ENCODE measurements at regions not wholly inside any gene's neighbourhood (a gene's known extent, or its start where the extent isn't known, plus 50 kb on each side); places are given as distances from the start of the nearest gene placed in this dataset.

DNA sequence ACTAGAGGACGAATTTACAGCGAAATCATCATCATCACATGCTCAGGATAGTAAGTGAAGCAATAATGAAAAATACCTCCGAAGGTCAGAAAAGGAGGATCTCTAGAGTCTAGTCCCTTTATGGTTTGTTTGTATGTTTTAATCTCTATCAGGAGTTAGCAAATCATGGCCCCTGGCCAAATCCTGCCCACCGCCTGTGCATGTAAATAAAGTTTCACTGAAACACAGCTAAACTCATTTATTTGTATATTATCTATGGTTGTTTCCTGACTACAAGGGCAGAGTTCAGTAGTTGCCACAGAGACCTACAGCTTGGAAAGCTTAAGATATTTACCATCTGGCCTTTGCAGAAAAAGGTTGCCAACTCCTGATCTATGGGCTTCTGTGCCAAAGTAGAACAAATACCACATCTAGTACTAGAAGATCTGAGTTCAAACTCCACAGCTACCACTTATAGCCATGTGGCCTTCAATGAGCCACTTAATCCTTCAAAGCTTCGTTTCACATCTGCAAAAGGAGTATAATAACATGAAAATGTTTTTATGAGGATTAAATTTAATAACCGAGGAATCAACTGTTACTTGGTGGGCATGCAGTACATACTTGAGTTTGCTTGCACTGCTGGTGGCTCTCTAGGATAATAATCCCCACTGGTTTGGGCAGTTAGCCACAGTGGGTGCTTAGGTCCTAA, 94.0 kb upstream of the KIF26B start:
- Histone ChIP-seq H3K4me1 (peaks cover 0 to 14% (median 13%) of the 10 kb centered on the region in 4 donors), H3K27me3 (no peaks in the 10 kb centered on the region), H3K36me3 (peaks cover 0 to 18% (median 3%) of the 10 kb centered on the region in 4 donors), H3K27ac (no peak overlapping the region), H3K4me3 (no peak overlapping the region), H3K9me3 (no peaks in the 10 kb centered on the region)
- DNase-seq = peak; percentile 40 to 75
- TF ChIP-seq CTCF (IDR thresholded peaks at IDR 0.05) (no peak), EP300 (IDR thresholded peaks at IDR 0.05) (no peak), POLR2AphosphoS5 (IDR thresholded peaks at IDR 0.05) (no peak), POLR2A (IDR thresholded peaks at IDR 0.05) (no peak)
- WGBS, 5 donors = 31 to 49% (median 37%) methylated on average over 6 of the region's 6 CpGs
- intact Hi-C loops (cut with DNase I; ENCODE audit: low total_unique reads) = no loop called here

DNA sequence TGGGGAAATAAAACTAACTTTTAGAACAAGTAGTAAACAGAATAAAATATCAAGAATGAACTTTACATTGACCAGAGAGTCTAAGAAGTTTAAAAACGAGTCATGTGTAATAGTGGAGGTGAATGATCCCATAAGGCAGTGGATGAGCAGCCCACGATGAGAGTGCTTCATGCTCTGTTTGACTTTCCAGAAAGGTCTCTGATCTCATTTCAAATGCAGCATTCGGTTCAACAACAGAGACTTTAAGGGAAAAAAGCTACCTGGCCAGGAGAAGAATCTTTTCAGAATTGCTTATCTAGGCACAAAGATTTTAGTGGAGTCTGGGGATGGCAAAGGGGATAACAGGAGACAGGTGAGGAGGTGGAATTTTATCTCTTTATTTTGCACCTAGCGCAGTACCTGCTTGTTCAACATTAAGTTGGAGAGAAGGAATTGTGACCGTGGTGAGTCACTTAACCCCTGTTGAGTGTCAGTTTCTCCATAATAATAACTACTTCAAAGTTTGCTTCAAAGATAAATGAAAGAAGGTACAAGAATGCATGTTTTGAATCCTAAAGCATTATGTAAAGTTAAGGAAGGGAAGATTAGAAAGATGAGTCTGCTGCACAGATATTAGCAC, 94.9 kb upstream of the KIF26B start:
- 40 to 62% (median 56%) methylated on average over 5 of the region's 5 CpGs for WGBS, 5 donors
- Histone ChIP-seq H3K4me1 (peaks cover 0 to 14% (median 13%) of the 10 kb centered on the region in 4 donors), H3K9me3 (no peaks in the 10 kb centered on the region), H3K36me3 (peaks cover 0 to 15% (median 3%) of the 10 kb centered on the region in 4 donors), H3K27me3 (no peaks in the 10 kb centered on the region), H3K27ac (no peak overlapping the region), H3K4me3 (no peak overlapping the region)
- TF ChIP-seq EP300 (IDR thresholded peaks at IDR 0.05) (no peak), POLR2AphosphoS5 (IDR thresholded peaks at IDR 0.05) (no peak), CTCF (IDR thresholded peaks at IDR 0.05) (no peak), POLR2A (IDR thresholded peaks at IDR 0.05) (no peak)
- intact Hi-C loops (cut with DNase I; ENCODE audit: low total_unique reads) = no loop called here
- no peak for DNase-seq

GRCh38 chr1:245058882-245059281, 95.9 kb upstream of the KIF26B start:
- DNase-seq = no peak
- WGBS, 5 donors = 85 to 96% (median 91%) methylated on average over 4 of the region's 4 CpGs
- TF ChIP-seq POLR2A (IDR thresholded peaks at IDR 0.05) (no peak), CTCF (IDR thresholded peaks at IDR 0.05) (no peak), POLR2AphosphoS5 (IDR thresholded peaks at IDR 0.05) (no peak), EP300 (IDR thresholded peaks at IDR 0.05) (no peak)
- Histone ChIP-seq H3K27me3 (no peaks in the 10 kb centered on the region), H3K27ac (no peak overlapping the region), H3K9me3 (no peaks in the 10 kb centered on the region), H3K36me3 (peaks cover 0 to 21% (median 3%) of the 10 kb centered on the region in 4 donors), H3K4me1 (peaks cover 0 to 14% (median 13%) of the 10 kb centered on the region in 4 donors), H3K4me3 (no peak overlapping the region)
- intact Hi-C loops (cut with DNase I; ENCODE audit: low total_unique reads) = no loop called here

DNA sequence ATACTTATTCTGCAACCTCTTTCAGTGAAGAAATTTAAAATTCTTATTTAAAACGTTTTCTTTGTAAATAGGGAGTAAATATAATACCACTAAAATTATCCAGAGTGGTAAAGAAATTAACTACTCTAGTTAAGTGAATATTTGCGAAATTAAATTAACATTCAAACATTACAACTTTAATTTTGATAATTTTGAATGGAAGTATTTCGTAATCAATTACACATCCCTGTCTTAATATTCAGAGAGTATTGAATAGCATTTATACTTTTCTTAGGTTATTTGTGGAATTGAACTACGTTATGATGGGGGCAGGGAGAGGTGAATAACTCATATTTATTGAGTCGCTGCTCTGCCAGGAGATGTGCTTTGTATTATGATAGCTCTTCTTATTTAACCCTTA, 96.3 kb upstream of the KIF26B start:
- H3K36me3 ChIP-seq = peaks cover 0 to 20% (median 3%) of the 10 kb centered on the region in 4 donors
- TF ChIP-seq POLR2A (IDR thresholded peaks at IDR 0.05) (no peak), CTCF (IDR thresholded peaks at IDR 0.05) (no peak), EP300 (IDR thresholded peaks at IDR 0.05) (no peak), POLR2AphosphoS5 (IDR thresholded peaks at IDR 0.05) (no peak)
- WGBS, 5 donors = 86 to 93% (median 90%) methylated on average over 5 of the region's 5 CpGs
- peaks cover 0 to 18% (median 13%) of the 10 kb centered on the region in 4 donors for H3K4me1 ChIP-seq
- H3K4me3 ChIP-seq = no peak overlapping the region
- intact Hi-C loops (cut with DNase I; ENCODE audit: low total_unique reads) = no loop called here
- no peaks in the 10 kb centered on the region for H3K27me3 ChIP-seq
- H3K9me3 ChIP-seq = no peaks in the 10 kb centered on the region
- no peak for DNase-seq
- H3K27ac ChIP-seq = no peak overlapping the region

All from stomach (tissue), 8 donors.